Fibroblast of pulmonary artery (primary cell): ENCODE measurements at regions not wholly inside any gene's neighbourhood (a gene's known extent, or its start where the extent isn't known, plus 50 kb on each side); places are given as distances from the start of the nearest gene placed in this dataset.

ENCODE experiments used
- DNase-seq: peaks from one replicate; pipeline ENCODE4 v3.0.0-alpha.2; 2010; ENCODE audit warnings: low read depth
- H3K4me3 ChIP-seq: replicated peaks from 2 replicates; pipeline ENCODE4 v1.5.1; 2011; ENCODE audit warnings: low read depth, mild to moderate bottlenecking, control low read depth, low read length, moderate library complexity
- CTCF ChIP-seq: IDR thresholded peaks from 2 replicates; pipeline ENCODE4 v1.5.1; 2011; ENCODE audit warnings: mild to moderate bottlenecking, control low read depth, low read length, inconsistent platforms; ENCODE audit errors: missing control alignments

- TF ChIP-seq CTCF: no peak
- H3K4me3 ChIP-seq: no peak overlapping the region
- peak; percentile 73 for DNase-seq
These were observed 136.4 kb downstream of the RPS24 start for GRCh38 chr10:78170026-78170475.

- no peak for DNase-seq
- no peak overlapping the region for H3K4me3 ChIP-seq
- TF ChIP-seq CTCF: no peak
These were observed 138.2 kb downstream of the RPS24 start for GRCh38 chr10:78171633-78172400.

GRCh38 chr10:78173360-78174015 lies 139.8 kb downstream of the RPS24 start:
- DNase-seq: no peak
- TF ChIP-seq CTCF: no peak
- H3K4me3 ChIP-seq: no peak overlapping the region

GRCh38 chr10:78175444-78176015 lies 141.9 kb downstream of the RPS24 start:
- no peak for TF ChIP-seq CTCF
- no peak overlapping the region for H3K4me3 ChIP-seq
- peak; percentile 75 for DNase-seq

- DNase-seq: no peak
- TF ChIP-seq CTCF: no peak
- H3K4me3 ChIP-seq: no peak overlapping the region
These were observed 143.0 kb downstream of the RPS24 start for GRCh38 chr10:78176320-78177317.

GRCh38 chr10:78177491-78178185 lies 144.0 kb downstream of the RPS24 start:
- no peak for DNase-seq
- no peak for TF ChIP-seq CTCF
- no peak overlapping the region for H3K4me3 ChIP-seq
